H1 (cell line): ENCODE measurements at regions not wholly inside any gene's neighbourhood (a gene's known extent, or its start where the extent isn't known, plus 50 kb on each side); places are given as distances from the start of the nearest gene placed in this dataset.

Source experiments
- CEBPB ChIP-seq: IDR thresholded peaks from 2 replicates; pipeline ENCODE4 v1.6.1; 2012; ENCODE audit warnings: low read depth, low read length
- CTCF ChIP-seq, 3 experiments: IDR thresholded peaks; 1 replicate in 2 of 3; 2 replicates in 1 of 3; pipeline versions ENCODE4 v1.5.1 to v1.6.1; 2011; ENCODE audit warnings: low read length in 3 of 3, mild to moderate bottlenecking in 3 of 3, inconsistent platforms in 2 of 3, low read depth in 1 of 3, moderate library complexity in 1 of 3; ENCODE audit not compliant: insufficient read depth in 1 of 3; ENCODE audit errors: control extremely low read depth in 1 of 3
- EP300 ChIP-seq, 2 experiments: IDR thresholded peaks; 1 replicate in 1 of 2; 2 replicates in 1 of 2; pipeline ENCODE4 v1.6.1; 2011 to 2012; ENCODE audit warnings: low read depth in 2 of 2, low read length in 2 of 2, mild to moderate bottlenecking in 2 of 2, borderline replicate concordance in 1 of 2, inconsistent platforms in 1 of 2, moderate library complexity in 1 of 2
- EZH2 ChIP-seq: fragments of 200-600 bp; sonication (generic); IDR thresholded peaks from 2 replicates; pipeline ENCODE4 v1.7.1; 2012; ENCODE audit warnings: low read depth, mild to moderate bottlenecking, moderate library complexity, low read length, inconsistent platforms; ENCODE audit not compliant: severe bottlenecking
- JUND ChIP-seq: IDR thresholded peaks from 2 replicates; pipeline ENCODE4 v1.6.1; 2011; ENCODE audit warnings: mild to moderate bottlenecking, improper control_type of control experiment, low read length
- KDM5A ChIP-seq: fragments of 200-600 bp; IDR thresholded peaks from 2 replicates; pipeline ENCODE4 v1.7.1; 2012; ENCODE audit warnings: mild to moderate bottlenecking, low read length, inconsistent platforms, mixed read lengths
- POLR2AphosphoS5 ChIP-seq: IDR thresholded peaks from 2 replicates; pipeline ENCODE4 v1.6.1; 2011; ENCODE audit warnings: low read depth, low read length
- POU5F1 ChIP-seq: IDR thresholded peaks from 2 replicates; pipeline ENCODE4 v1.6.1; 2011; ENCODE audit warnings: low read depth, mild to moderate bottlenecking, low read length, moderate library complexity
- TCF12 ChIP-seq: IDR thresholded peaks from 2 replicates; pipeline ENCODE4 v1.6.1; 2011; ENCODE audit warnings: low read depth, mild to moderate bottlenecking, low read length

- TF ChIP-seq JUND = no peak
- TF ChIP-seq CEBPB = no peak
- TF ChIP-seq EZH2 = no peak
- no peak for TF ChIP-seq KDM5A
- no peak for TF ChIP-seq EP300 (IDR thresholded peaks at IDR 0.05; ENCODE audit: borderline replicate concordance in 1 of 2, low read depth in 2 of 2, low read length in 2 of 2)
- no peak for TF ChIP-seq POLR2AphosphoS5
- no peak for TF ChIP-seq CTCF (IDR thresholded peaks at IDR 0.05; ENCODE audit: control extremely low read depth in 1 of 3, insufficient read depth in 1 of 3, low read depth in 1 of 3, low read length in 3 of 3)
- no peak for TF ChIP-seq POU5F1
- TF ChIP-seq TCF12 = no peak
Measured at GRCh38 chr22:49051491-49052022, 776.1 kb downstream of the BRD1 start.
